HEK293T (cell line): ENCODE measurements at regions not wholly inside any gene's neighbourhood (a gene's known extent, or its start where the extent isn't known, plus 50 kb on each side); places are given as distances from the start of the nearest gene placed in this dataset.

Experiments used
- BHLHE40 ChIP-seq: fragments of 450-650 bp; IDR thresholded peaks from 2 replicates; pipeline ENCODE4 v1.6.1; 2016; ENCODE audit warnings: mild to moderate bottlenecking, moderate library complexity, borderline replicate concordance
- FOXA1 ChIP-seq: fragments of 450-650 bp; IDR thresholded peaks from 2 replicates; pipeline ENCODE4 v1.6.1; 2016; ENCODE audit warnings: mild to moderate bottlenecking
- TARDBP ChIP-seq: fragments of 450-650 bp; IDR thresholded peaks from 2 replicates; pipeline ENCODE4 v1.6.1; 2016

GRCh38 chr1:199311478-199312262, 672.8 kb downstream of the PTPRC start:
- TF ChIP-seq TARDBP, result no peak
- TF ChIP-seq BHLHE40, result no peak
- TF ChIP-seq FOXA1, result no peak
